ENCODE measurements at regions not wholly inside any gene's neighbourhood (a gene's known extent, or its start where the extent isn't known, plus 50 kb on each side); places are given as distances from the start of the nearest gene placed in this dataset.
"Not testable (repeated sequence)": the region's sequence is repeated elsewhere in the genome, so short reads cannot be mapped to it uniquely, and the experiment has no call there.

- no peak overlapping the region for H3K27ac ChIP-seq
- no peak for DNase-seq
- H3K36me3 ChIP-seq: no peaks in the 10 kb centered on the region
- intact Hi-C loops (cut with DNase I): no loop called here
- no peak for TF ChIP-seq CTCF (IDR thresholded peaks at IDR 0.05)
- TF ChIP-seq POLR2A (IDR thresholded peaks at IDR 0.05): no peak
- H3K9me3 ChIP-seq: no peaks in the 10 kb centered on the region
- 83 to 89% methylated on average over 2 of the region's 2 CpGs for WGBS, 2 donors
- no peak overlapping the region for H3K4me3 ChIP-seq
- no peaks in the 10 kb centered on the region for H3K4me1 ChIP-seq
- H3K27me3 ChIP-seq: no peaks in the 10 kb centered on the region
These were observed 335.0 kb upstream of the KLF4 start for GRCh38 chr9:107824556-107824955.

GRCh38 chr9:107819772-107820565, 330.4 kb upstream of the KLF4 start:
- no peak overlapping the region for H3K4me3 ChIP-seq
- TF ChIP-seq CTCF (IDR thresholded peaks at IDR 0.05): no peak
- no peak for TF ChIP-seq POLR2A (IDR thresholded peaks at IDR 0.05)
- H3K27me3 ChIP-seq: no peaks in the 10 kb centered on the region
- H3K36me3 ChIP-seq: no peaks in the 10 kb centered on the region
- no peaks in the 10 kb centered on the region for H3K9me3 ChIP-seq
- no peaks in the 10 kb centered on the region for H3K4me1 ChIP-seq
- no peak for DNase-seq
- WGBS, 2 donors: 74 to 78% methylated on average over 14 of the region's 14 CpGs
- H3K27ac ChIP-seq: peak overlapping the region in 2 of 4 donors; percentile 18 to 44
- intact Hi-C loops (cut with DNase I): no loop called here

DNA sequence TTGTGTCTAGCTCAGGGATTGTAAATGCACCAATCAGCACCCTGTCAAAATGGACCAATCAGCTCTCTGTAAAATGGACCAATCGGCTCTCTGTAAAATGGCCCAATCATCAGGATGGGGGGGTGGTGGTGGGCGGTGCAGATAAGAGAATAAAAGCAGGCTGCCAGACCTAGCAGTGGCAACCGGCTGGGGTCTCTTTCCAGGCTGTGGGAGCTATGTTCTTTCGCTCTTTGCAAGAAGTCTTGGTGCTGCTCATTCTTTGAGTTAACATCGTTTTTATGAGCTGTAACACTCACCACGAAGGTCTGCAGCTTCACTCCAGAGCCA, 328.9 kb upstream of the KLF4 start:
- 90 to 94% methylated on average over 5 of the region's 6 CpGs for WGBS, 2 donors
- not testable (repeated sequence) for H3K9me3 ChIP-seq

GRCh38 chr9:107817595-107818502, 328.3 kb upstream of the KLF4 start:
- WGBS, 2 donors: no CpG with 5 or more reads among the region's 55 CpGs
- H3K27me3 ChIP-seq; intact Hi-C loops (cut with DNase I); H3K27ac ChIP-seq; H3K9me3 ChIP-seq; H3K4me3 ChIP-seq; H3K36me3 ChIP-seq; DNase-seq; H3K4me1 ChIP-seq: not testable (repeated sequence)

More for the DNA sequence above, 328.9 kb upstream of the KLF4 start:
- intact Hi-C loops (cut with DNase I); DNase-seq; H3K27me3 ChIP-seq; H3K27ac ChIP-seq; H3K36me3 ChIP-seq; H3K4me1 ChIP-seq; H3K4me3 ChIP-seq: not testable (repeated sequence)

DNA sequence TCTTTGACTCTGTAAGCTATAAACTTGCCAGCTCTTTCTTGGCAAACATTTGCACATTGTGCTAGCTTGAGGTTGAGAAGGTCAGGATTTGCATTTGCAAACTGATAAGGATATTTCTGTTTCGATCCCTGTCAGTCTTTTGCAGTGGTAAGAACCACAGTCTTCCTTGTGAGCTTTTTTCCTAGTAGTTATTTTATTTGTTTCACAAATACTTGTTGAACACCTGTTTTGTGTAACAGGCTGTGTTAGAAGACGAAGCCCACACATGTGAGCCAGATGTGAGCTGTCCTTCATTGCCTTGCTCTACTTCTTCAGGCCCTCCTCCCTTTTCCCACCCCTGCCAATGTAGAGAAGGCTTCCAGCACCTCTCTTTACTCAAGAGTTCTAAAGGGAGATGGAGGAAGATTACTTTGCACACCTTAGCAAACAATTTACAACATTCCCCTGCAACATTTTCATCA, 327.0 kb upstream of the KLF4 start:
- TF ChIP-seq CTCF (IDR thresholded peaks at IDR 0.05) (no peak), POLR2A (IDR thresholded peaks at IDR 0.05) (no peak)
- DNase-seq: no peak
- no peak overlapping the region for H3K27ac ChIP-seq
- WGBS, 2 donors: 79 to 80% methylated on average over 2 of the region's 2 CpGs
- intact Hi-C loops (cut with DNase I): no loop called here
- no peak overlapping the region for H3K4me3 ChIP-seq
- no peaks in the 10 kb centered on the region for H3K4me1 ChIP-seq
- no peaks in the 10 kb centered on the region for H3K27me3 ChIP-seq
- H3K9me3 ChIP-seq: no peaks in the 10 kb centered on the region
- H3K36me3 ChIP-seq: no peaks in the 10 kb centered on the region
